ENCODE measurements at regions not wholly inside any gene's neighbourhood (a gene's known extent, or its start where the extent isn't known, plus 50 kb on each side); places are given as distances from the start of the nearest gene placed in this dataset.

- no peak for TF ChIP-seq MXI1 (IDR thresholded peaks at IDR 0.05; ENCODE audit: low read depth, low read length)
- no peak for TF ChIP-seq POLR2A (conservative IDR thresholded peaks at IDR 0.05)
- no peak for TF ChIP-seq SPI1 (IDR thresholded peaks at IDR 0.05; ENCODE audit: borderline replicate concordance, low read depth, low read length)
- TF ChIP-seq POLR2AphosphoS5 (IDR thresholded peaks at IDR 0.05; ENCODE audit: control insufficient read depth, insufficient read depth, low read depth, low read length): no peak
- TF ChIP-seq ZNF217 (CRISPR knock-in tag; IDR thresholded peaks at IDR 0.05): no peak
Observed at GRCh38 chr15:27645672-27646071, 453.4 kb downstream of the OCA2 start.
